HFFc6 (cell line): ENCODE measurements at regions not wholly inside any gene's neighbourhood (a gene's known extent, or its start where the extent isn't known, plus 50 kb on each side); places are given as distances from the start of the nearest gene placed in this dataset.

Source experiments
- DNase-seq: peaks from one replicate; pipeline ENCODE4 v3.0.0-alpha.2; 2018
- H3K27ac Mint-ChIP-seq: 2 replicates; pipeline ENCODE4 v1.8.0; 2020; ENCODE audit warnings: mild to moderate bottlenecking, mixed read lengths
- H3K27me3 Mint-ChIP-seq: 2 replicates; pipeline ENCODE4 v1.8.0; 2021; ENCODE audit warnings: mild to moderate bottlenecking, moderate library complexity, mixed read lengths; ENCODE audit not compliant: insufficient read depth
- H3K36me3 Mint-ChIP-seq: 2 replicates; pipeline ENCODE4 v1.8.0; 2021; ENCODE audit warnings: low read depth, mixed read lengths
- H3K4me1 Mint-ChIP-seq: 2 replicates; pipeline ENCODE4 v1.8.0; 2020; ENCODE audit warnings: low read depth, mixed read lengths
- H3K4me3 Mint-ChIP-seq: 2 replicates; pipeline ENCODE4 v1.8.0; 2020; ENCODE audit warnings: mild to moderate bottlenecking, moderate library complexity, mixed read lengths
- H3K9me3 Mint-ChIP-seq: 2 replicates; pipeline ENCODE4 v1.8.0; 2020; ENCODE audit warnings: mild to moderate bottlenecking, mixed read lengths
- CTCF ChIP-seq: fragments of 200-600 bp; sonication (generic); IDR thresholded peaks from 2 replicates; pipeline ENCODE4 v1.5.0; 2021; ENCODE audit warnings: antibody characterized with exemption, mild to moderate bottlenecking

DNA sequence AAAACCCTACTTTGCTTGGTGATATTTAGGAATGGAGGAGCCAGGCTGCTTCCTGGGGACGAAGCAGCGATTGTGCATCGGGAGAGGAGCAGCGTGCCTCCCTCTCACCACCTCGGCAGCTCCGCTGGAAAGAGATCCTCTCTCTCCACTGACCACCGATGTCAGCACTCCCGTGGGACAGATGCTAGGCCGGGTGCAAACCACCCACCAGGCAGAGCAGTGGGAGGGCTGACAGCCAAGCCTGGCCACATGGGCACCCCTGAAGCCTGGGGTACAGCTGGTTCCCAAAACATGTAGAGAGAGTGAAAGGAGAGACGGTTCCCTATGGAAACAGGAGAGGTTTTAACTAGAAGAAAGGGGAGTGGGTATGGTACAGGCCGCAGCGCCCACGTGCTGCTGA, 220.0 kb downstream of the ANKRD60 start:
- TF ChIP-seq CTCF: no peak
- H3K9me3 Mint-ChIP-seq: peaks cover 5% of the 10 kb centered on the region; the same call in 1 of the 2 replicates
- 0 out of 2 replicates have a peak, but pooled peaks cover 5% of the 10 kb centered on the region for H3K36me3 Mint-ChIP-seq
- no peaks in the 10 kb centered on the region for H3K4me1 Mint-ChIP-seq
- no peak overlapping the region for H3K4me3 Mint-ChIP-seq
- H3K27me3 Mint-ChIP-seq: peaks cover 7% of the 10 kb centered on the region
- no peak overlapping the region for H3K27ac Mint-ChIP-seq
- DNase-seq: no peak

GRCh38 chr20:58007947-58008346, 220.5 kb downstream of the ANKRD60 start:
- Mint-ChIP-seq H3K4me1 (no peaks in the 10 kb centered on the region), H3K4me3 (no peak overlapping the region), H3K27ac (no peak overlapping the region), H3K36me3 (0 out of 2 replicates have a peak, but pooled peaks cover 5% of the 10 kb centered on the region), H3K27me3 (peaks cover 7% of the 10 kb centered on the region), H3K9me3 (peaks cover 5% of the 10 kb centered on the region; the same call in 1 of the 2 replicates)
- no peak for DNase-seq
- TF ChIP-seq CTCF: no peak

GRCh38 chr20:58006346-58007316, 221.8 kb downstream of the ANKRD60 start:
- H3K36me3 Mint-ChIP-seq: 0 out of 2 replicates have a peak, but pooled peaks cover 5% of the 10 kb centered on the region
- no peak overlapping the region for H3K4me3 Mint-ChIP-seq
- H3K4me1 Mint-ChIP-seq: no peaks in the 10 kb centered on the region
- no peak overlapping the region for H3K27ac Mint-ChIP-seq
- DNase-seq: no peak
- H3K27me3 Mint-ChIP-seq: peaks cover 7% of the 10 kb centered on the region
- no peak for TF ChIP-seq CTCF
- H3K9me3 Mint-ChIP-seq: peaks cover 5% of the 10 kb centered on the region; the same call in 1 of the 2 replicates

DNA sequence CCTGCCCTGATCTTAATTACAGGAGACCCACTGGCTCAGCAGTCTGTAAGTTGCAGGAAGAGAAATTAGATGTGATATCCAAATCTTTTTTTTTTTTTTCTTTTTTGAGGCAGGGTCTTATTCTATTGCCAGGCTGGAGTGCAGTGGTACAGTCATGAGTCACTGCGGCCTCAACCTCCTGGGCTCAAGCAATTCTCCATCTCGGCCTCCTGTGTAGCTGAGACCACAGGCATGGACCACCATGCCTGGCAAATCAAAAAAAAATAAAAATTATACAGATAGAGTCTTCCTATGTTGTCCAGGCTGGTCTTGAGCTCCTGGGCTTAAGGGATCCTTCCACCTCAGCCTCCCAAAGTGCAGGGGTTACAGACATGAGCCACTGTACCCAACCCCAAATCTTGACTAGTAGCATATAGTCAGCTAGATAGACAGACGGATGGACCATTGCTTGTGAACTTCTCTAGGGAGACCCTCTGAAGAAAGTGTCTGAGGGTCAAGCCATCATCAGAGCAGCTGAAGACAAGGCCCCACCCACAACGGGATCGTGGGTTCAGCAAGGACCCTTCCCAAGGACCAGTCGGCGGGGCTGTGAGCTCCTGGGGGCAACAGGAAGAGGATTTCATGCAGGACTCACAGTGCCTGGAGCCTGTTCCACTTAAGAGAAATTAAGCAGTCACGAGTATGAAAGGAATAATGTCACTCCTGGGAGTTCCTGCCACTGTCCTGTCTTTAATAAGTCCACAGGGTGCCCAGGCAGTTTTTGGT, 222.7 kb downstream of the ANKRD60 start:
- DNase-seq: no peak
- H3K4me3 Mint-ChIP-seq: no peak overlapping the region
- peaks cover 9% of the 10 kb centered on the region; the same call in 1 of the 2 replicates for H3K4me1 Mint-ChIP-seq
- H3K27ac Mint-ChIP-seq: no peak overlapping the region
- H3K27me3 Mint-ChIP-seq: peaks cover 4% of the 10 kb centered on the region
- peaks cover 5% of the 10 kb centered on the region; the same call in 1 of the 2 replicates for H3K9me3 Mint-ChIP-seq
- no peak for TF ChIP-seq CTCF
- 0 out of 2 replicates have a peak, but pooled peaks cover 5% of the 10 kb centered on the region for H3K36me3 Mint-ChIP-seq

DNA sequence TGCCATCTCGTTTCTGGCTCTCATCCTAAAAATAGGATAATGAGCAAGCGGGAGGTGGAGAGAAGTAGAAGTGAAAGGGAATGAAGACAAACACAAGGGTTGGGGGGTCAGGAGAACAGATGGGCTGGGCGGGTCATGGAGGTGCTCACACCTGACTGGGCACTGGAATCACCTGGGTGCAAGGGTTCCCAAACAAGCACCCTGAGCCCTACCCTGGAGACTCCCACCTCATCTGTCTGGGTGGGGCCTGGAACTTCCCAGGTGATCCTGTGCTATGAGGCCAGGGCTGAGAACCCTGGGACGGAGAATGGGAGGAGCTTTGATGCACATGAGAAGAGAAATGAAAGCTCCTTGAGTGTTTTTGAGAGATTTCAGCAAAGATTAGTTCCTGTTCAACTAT, 223.6 kb downstream of the ANKRD60 start:
- no peak for TF ChIP-seq CTCF
- 0 out of 2 replicates have a peak, but pooled peaks cover 5% of the 10 kb centered on the region for H3K36me3 Mint-ChIP-seq
- H3K4me3 Mint-ChIP-seq: no peak overlapping the region
- peaks cover 5% of the 10 kb centered on the region; the same call in 1 of the 2 replicates for H3K9me3 Mint-ChIP-seq
- H3K27me3 Mint-ChIP-seq: peaks cover 4% of the 10 kb centered on the region
- no peak overlapping the region for H3K27ac Mint-ChIP-seq
- H3K4me1 Mint-ChIP-seq: peaks cover 9% of the 10 kb centered on the region; the same call in 1 of the 2 replicates
- no peak for DNase-seq
